ENCODE measurements at regions not wholly inside any gene's neighbourhood (a gene's known extent, or its start where the extent isn't known, plus 50 kb on each side); places are given as distances from the start of the nearest gene placed in this dataset.
"Not testable (repeated sequence)": the region's sequence is repeated elsewhere in the genome, so short reads cannot be mapped to it uniquely, and the experiment has no call there.

DNA sequence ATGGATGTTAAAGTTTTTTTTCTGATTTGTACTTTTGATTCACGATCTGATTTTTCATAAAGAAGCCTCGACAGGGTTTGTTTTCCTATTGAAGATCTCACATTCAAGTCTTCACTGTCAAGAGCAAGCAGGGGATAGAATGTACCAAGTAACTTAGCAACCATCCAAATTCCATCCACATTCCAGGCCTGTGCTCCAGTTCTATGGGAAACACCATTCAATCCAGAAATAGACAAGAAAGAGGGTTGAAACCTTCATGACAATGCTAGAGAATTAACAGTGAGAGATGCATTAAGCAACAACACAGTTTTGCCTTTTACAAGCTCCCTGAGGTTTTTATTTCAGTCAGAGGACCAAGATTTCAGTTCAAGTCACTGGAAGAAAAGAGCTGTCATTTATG is 300.2 kb downstream of the NEBL start:
- H3K36me3 ChIP-seq (ENCODE audit: control insufficient read depth, insufficient read depth, low read length) = no peaks in the 10 kb centered on the region
- H3K4me3 ChIP-seq (ENCODE audit: low read depth, low read length) = no peak overlapping the region
- peak; percentile 1 for DNase-seq (ENCODE audit: low read depth)
- H3K27me3 ChIP-seq (ENCODE audit: control insufficient read depth, insufficient read depth, low read length) = no peaks in the 10 kb centered on the region
- TF ChIP-seq, protein P1, sequence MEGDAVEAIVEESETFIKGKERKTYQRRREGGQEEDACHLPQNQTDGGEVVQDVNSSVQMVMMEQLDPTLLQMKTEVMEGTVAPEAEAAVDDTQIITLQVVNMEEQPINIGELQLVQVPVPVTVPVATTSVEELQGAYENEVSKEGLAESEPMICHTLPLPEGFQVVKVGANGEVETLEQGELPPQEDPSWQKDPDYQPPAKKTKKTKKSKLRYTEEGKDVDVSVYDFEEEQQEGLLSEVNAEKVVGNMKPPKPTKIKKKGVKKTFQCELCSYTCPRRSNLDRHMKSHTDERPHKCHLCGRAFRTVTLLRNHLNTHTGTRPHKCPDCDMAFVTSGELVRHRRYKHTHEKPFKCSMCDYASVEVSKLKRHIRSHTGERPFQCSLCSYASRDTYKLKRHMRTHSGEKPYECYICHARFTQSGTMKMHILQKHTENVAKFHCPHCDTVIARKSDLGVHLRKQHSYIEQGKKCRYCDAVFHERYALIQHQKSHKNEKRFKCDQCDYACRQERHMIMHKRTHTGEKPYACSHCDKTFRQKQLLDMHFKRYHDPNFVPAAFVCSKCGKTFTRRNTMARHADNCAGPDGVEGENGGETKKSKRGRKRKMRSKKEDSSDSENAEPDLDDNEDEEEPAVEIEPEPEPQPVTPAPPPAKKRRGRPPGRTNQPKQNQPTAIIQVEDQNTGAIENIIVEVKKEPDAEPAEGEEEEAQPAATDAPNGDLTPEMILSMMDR (IDR thresholded peaks at IDR 0.05; ENCODE audit: insufficient read depth, low read length, poor library complexity, severe bottlenecking) = no peak

- TF ChIP-seq, protein P1 (IDR thresholded peaks at IDR 0.05; ENCODE audit: insufficient read depth, low read length, poor library complexity, severe bottlenecking) = no peak
- Histone ChIP-seq H3K4me3 (ENCODE audit: low read depth, low read length) (no peak overlapping the region), H3K27me3 (ENCODE audit: control insufficient read depth, insufficient read depth, low read length) (no peaks in the 10 kb centered on the region), H3K36me3 (ENCODE audit: control insufficient read depth, insufficient read depth, low read length) (no peaks in the 10 kb centered on the region)
- DNase-seq (ENCODE audit: low read depth) = peak; percentile 12
Measured at GRCh38 chr10:20596065-20596755, 300.9 kb downstream of the NEBL start.

DNA sequence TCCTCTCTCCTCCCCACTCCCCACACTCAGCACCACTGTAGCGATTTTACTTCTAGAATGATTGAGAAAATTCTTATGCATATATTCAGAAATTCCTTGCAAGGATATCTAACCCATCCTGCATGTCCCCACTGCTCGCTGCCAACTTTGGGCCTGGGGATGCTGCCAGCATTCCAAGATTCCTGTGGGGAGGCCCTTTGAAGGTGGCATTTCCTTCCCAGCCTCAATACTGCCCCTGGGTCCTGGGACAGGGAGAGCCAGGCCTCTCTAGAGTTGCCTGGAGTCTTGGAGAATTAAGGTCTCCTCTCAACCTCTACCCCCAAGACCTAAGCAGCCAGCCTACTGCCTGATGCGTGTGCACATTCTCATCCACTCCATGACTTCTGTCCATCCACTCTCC is 303.5 kb downstream of the NEBL start:
- Histone ChIP-seq H3K36me3 (ENCODE audit: control insufficient read depth, insufficient read depth, low read length) (no peaks in the 10 kb centered on the region), H3K27me3 (ENCODE audit: control insufficient read depth, insufficient read depth, low read length) (no peaks in the 10 kb centered on the region), H3K4me3 (ENCODE audit: low read depth, low read length) (no peak overlapping the region)
- no peak for DNase-seq (ENCODE audit: low read depth)
- TF ChIP-seq, protein P1 (IDR thresholded peaks at IDR 0.05; ENCODE audit: insufficient read depth, low read length, poor library complexity, severe bottlenecking) = no peak

DNA sequence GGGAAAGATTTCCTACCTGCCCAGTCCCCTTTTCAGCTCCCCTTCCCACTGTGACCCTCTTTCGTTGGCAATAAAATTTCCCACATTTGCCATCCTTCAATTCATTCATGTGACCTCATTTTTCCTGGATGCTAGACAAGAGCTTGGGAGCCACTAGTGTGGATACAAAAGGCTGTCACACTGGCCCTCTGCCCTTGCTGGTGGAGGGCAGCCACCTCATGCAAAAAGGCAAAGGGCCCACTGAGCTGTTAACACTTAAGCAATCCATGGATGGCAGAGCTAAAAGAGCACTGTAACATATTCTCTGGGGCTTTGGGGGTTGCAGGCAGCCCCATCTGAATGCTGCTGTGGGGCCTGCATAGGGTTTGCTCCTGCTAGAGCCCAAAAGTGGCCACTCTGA is 315.1 kb downstream of the NEBL start:
- TF ChIP-seq, protein P1 (IDR thresholded peaks at IDR 0.05; ENCODE audit: insufficient read depth, low read length, poor library complexity, severe bottlenecking) = no peak
- no peak overlapping the region for H3K4me3 ChIP-seq (ENCODE audit: low read depth, low read length)
- DNase-seq (ENCODE audit: low read depth) = no peak

GRCh38 chr10:20573924-20574323 is 323.2 kb downstream of the NEBL start:
- H3K36me3 ChIP-seq (ENCODE audit: control insufficient read depth, insufficient read depth, low read length) = no peaks in the 10 kb centered on the region
- TF ChIP-seq, protein P1 (IDR thresholded peaks at IDR 0.05; ENCODE audit: insufficient read depth, low read length, poor library complexity, severe bottlenecking) = no peak
- H3K27me3 ChIP-seq (ENCODE audit: control insufficient read depth, insufficient read depth, low read length) = no peaks in the 10 kb centered on the region
- H3K4me3 ChIP-seq (ENCODE audit: low read depth, low read length) = no peak overlapping the region
- no peak for DNase-seq (ENCODE audit: low read depth)

More for the DNA sequence above, 315.1 kb downstream of the NEBL start:
- Histone ChIP-seq H3K36me3 (ENCODE audit: control insufficient read depth, insufficient read depth, low read length) (no peaks in the 10 kb centered on the region), H3K27me3 (ENCODE audit: control insufficient read depth, insufficient read depth, low read length) (no peaks in the 10 kb centered on the region)

- not testable (repeated sequence) for DNase-seq (ENCODE audit: low read depth); H3K36me3 ChIP-seq (ENCODE audit: control insufficient read depth, insufficient read depth, low read length); H3K27me3 ChIP-seq (ENCODE audit: control insufficient read depth, insufficient read depth, low read length); H3K4me3 ChIP-seq (ENCODE audit: low read depth, low read length)
Measured at GRCh38 chr10:20555990-20556389, 341.1 kb downstream of the NEBL start.
